ENCODE measurements at regions not wholly inside any gene's neighbourhood (a gene's known extent, or its start where the extent isn't known, plus 50 kb on each side); places are given as distances from the start of the nearest gene placed in this dataset.

DNA sequence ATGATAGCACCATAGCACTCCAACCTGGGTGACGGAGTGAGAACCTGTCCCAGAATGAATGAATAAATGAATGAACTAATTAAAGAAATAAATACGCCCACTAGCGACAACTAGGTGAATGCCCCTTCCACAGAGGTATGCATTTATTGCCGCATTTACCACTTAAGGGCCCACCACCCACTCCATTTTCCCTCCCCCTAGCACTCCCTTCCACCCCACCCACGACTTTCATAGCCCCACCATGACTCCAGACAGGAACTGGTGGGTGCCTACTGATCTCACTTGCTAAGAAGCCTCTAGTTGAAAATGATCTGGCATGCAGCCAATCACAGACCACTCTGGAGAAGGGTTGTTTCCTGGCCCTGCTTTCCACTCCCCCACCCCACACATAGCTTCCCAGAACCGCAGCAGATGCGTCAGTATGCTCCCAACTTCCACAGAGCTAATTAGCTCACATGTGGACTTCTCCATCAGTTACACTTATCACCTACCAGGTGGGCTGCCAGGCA is 167.6 kb downstream of the WT1 start:
- CTCF ChIA-PET: no interaction called here

DNA sequence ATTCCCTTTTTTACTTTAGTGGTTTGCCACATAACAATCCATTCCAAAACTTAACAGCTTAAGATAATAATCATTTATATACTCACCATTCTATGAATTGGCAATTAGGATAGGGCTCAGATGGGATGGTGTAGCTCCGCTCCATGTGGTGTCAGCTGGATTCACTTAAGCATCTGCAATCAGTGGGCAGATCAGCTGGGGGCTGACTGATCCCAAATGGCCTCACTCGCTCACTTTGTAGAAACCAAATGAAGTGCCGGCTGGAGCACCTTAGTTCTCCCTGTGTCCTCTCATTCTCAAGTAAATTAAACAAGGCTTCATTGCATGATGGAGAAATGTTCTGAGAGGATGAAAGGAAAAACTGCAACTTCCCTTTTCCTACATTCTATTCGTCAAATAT is 161.4 kb downstream of the WT1 start:
- ChIA-PET POLR2A (no interaction called here), CTCF (interaction anchor here (0.7 kb wide), 1 partner anchor 15 kb away, joined by 3 read pairs; no protein-coding TSS in a partner anchor)

More for the DNA sequence above, 167.6 kb downstream of the WT1 start:
- Histone ChIP-seq H3K4me3 (ENCODE audit: low read depth, low read length) (no peak overlapping the region), H3K4me1 (ENCODE audit: control insufficient read depth, insufficient read depth, low read length) (no peaks in the 10 kb centered on the region), H3K9me3 (ENCODE audit: control insufficient read depth, insufficient read depth, low read depth, low read length) (no peaks in the 10 kb centered on the region), H3K27ac (ENCODE audit: extremely low read depth, low read depth, low read length) (no peak overlapping the region), H3K36me3 (ENCODE audit: control insufficient read depth in 2 of 2, insufficient read depth in 1 of 2, low read length in 2 of 2) (no peaks in the 10 kb centered on the region)
- TF ChIP-seq ZNF211 (tag by site-specific recombination; IDR thresholded peaks at IDR 0.05; ENCODE audit: low read depth) (no peak), EGR2 (tag by site-specific recombination; IDR thresholded peaks at IDR 0.05; ENCODE audit: low read depth) (peak; percentile 96), ZFHX2 (tag by site-specific recombination; conservative IDR thresholded peaks at IDR 0.05) (peak; percentile 95), ZNF24 (tag by site-specific recombination; IDR thresholded peaks at IDR 0.05) (no peak), ZNF707 (tag by site-specific recombination; IDR thresholded peaks at IDR 0.05) (no peak)
- POLR2A ChIA-PET: no interaction called here

DNA sequence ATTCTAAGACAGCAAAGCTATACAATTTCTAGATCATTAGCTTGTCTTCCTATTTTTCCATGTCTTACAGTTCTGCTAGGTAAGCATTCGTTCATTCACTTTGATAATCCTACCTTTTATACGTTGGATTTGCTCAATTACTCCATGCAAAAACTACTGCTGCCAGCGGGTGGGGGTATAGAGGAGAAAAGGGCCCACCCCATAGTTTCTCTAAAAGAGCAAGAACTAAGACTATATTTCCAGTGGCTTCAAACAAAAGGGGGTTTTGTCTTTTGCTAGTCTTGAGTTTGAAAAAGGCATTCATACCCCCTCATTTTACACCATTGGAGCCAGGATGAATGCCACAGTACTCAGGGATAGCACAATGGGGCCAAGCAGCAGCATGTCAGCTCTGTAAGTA is 155.7 kb downstream of the WT1 start:
- ChIA-PET CTCF (interaction anchor here (0.8 to 2.8 kb wide), 5 partner anchors 9 to 47 kb away, joined by 3 to 14 read pairs (median 4); no protein-coding TSS in a partner anchor), POLR2A (no interaction called here)
- Histone ChIP-seq H3K4me1 (ENCODE audit: control insufficient read depth, insufficient read depth, low read length) (no peaks in the 10 kb centered on the region), H3K27ac (ENCODE audit: extremely low read depth, low read depth, low read length) (no peak overlapping the region), H3K36me3 (ENCODE audit: control insufficient read depth in 2 of 2, insufficient read depth in 1 of 2, low read length in 2 of 2) (no peaks in the 10 kb centered on the region), H3K9me3 (ENCODE audit: control insufficient read depth, insufficient read depth, low read depth, low read length) (no peaks in the 10 kb centered on the region), H3K4me3 (ENCODE audit: low read depth, low read length) (no peak overlapping the region)
- TF ChIP-seq ZNF112 (tag by site-specific recombination; IDR thresholded peaks at IDR 0.05): no peak
- no peak for TF ChIP-seq ZFP3 (tag by site-specific recombination; IDR thresholded peaks at IDR 0.05; ENCODE audit: low read depth)
- no peak for TF ChIP-seq ZNF138 (tag by site-specific recombination; IDR thresholded peaks at IDR 0.05; ENCODE audit: borderline replicate concordance)
- TF ChIP-seq, protein P1, sequence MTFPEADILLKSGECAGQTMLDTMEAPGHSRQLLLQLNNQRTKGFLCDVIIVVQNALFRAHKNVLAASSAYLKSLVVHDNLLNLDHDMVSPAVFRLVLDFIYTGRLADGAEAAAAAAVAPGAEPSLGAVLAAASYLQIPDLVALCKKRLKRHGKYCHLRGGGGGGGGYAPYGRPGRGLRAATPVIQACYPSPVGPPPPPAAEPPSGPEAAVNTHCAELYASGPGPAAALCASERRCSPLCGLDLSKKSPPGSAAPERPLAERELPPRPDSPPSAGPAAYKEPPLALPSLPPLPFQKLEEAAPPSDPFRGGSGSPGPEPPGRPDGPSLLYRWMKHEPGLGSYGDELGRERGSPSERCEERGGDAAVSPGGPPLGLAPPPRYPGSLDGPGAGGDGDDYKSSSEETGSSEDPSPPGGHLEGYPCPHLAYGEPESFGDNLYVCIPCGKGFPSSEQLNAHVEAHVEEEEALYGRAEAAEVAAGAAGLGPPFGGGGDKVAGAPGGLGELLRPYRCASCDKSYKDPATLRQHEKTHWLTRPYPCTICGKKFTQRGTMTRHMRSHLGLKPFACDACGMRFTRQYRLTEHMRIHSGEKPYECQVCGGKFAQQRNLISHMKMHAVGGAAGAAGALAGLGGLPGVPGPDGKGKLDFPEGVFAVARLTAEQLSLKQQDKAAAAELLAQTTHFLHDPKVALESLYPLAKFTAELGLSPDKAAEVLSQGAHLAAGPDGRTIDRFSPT (tag by site-specific recombination; IDR thresholded peaks at IDR 0.05): no peak
- TF ChIP-seq, protein P2, sequence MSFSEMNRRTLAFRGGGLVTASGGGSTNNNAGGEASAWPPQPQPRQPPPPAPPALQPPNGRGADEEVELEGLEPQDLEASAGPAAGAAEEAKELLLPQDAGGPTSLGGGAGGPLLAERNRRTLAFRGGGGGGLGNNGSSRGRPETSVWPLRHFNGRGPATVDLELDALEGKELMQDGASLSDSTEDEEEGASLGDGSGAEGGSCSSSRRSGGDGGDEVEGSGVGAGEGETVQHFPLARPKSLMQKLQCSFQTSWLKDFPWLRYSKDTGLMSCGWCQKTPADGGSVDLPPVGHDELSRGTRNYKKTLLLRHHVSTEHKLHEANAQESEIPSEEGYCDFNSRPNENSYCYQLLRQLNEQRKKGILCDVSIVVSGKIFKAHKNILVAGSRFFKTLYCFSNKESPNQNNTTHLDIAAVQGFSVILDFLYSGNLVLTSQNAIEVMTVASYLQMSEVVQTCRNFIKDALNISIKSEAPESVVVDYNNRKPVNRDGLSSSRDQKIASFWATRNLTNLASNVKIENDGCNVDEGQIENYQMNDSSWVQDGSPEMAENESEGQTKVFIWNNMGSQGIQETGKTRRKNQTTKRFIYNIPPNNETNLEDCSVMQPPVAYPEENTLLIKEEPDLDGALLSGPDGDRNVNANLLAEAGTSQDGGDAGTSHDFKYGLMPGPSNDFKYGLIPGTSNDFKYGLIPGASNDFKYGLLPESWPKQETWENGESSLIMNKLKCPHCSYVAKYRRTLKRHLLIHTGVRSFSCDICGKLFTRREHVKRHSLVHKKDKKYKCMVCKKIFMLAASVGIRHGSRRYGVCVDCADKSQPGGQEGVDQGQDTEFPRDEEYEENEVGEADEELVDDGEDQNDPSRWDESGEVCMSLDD (tag by site-specific recombination; IDR thresholded peaks at IDR 0.05): no peak
- no peak for TF ChIP-seq ZNF426 (tag by site-specific recombination; IDR thresholded peaks at IDR 0.05)
- no peak for TF ChIP-seq MZF1 (tag by site-specific recombination; IDR thresholded peaks at IDR 0.05; ENCODE audit: borderline replicate concordance)

More for the DNA sequence above, 161.4 kb downstream of the WT1 start:
- no peak overlapping the region for H3K27ac ChIP-seq (ENCODE audit: extremely low read depth, low read depth, low read length)
- no peaks in the 10 kb centered on the region for H3K36me3 ChIP-seq (ENCODE audit: control insufficient read depth in 2 of 2, insufficient read depth in 1 of 2, low read length in 2 of 2)
- no peaks in the 10 kb centered on the region for H3K4me1 ChIP-seq (ENCODE audit: control insufficient read depth, insufficient read depth, low read length)
- no peaks in the 10 kb centered on the region for H3K9me3 ChIP-seq (ENCODE audit: control insufficient read depth, insufficient read depth, low read depth, low read length)
- TF ChIP-seq ZNF24 (tag by site-specific recombination; IDR thresholded peaks at IDR 0.05) (no peak), GFI1B (tag by site-specific recombination; IDR thresholded peaks at IDR 0.05) (no peak), SETDB1 (IDR thresholded peaks at IDR 0.05; ENCODE audit: insufficient read length, low read length) (no peak), ZNF837 (tag by site-specific recombination; IDR thresholded peaks at IDR 0.05) (no peak), ZNF621 (tag by site-specific recombination; IDR thresholded peaks at IDR 0.05) (no peak), ZNF114 (tag by site-specific recombination; IDR thresholded peaks at IDR 0.05) (no peak), GLI4 (tag by site-specific recombination; IDR thresholded peaks at IDR 0.05) (no peak), MEIS1 (CRISPR knock-in tag; IDR thresholded peaks at IDR 0.05; ENCODE audit: borderline replicate concordance) (no peak), SCRT1 (tag by site-specific recombination; IDR thresholded peaks at IDR 0.05; ENCODE audit: borderline replicate concordance) (no peak), GLIS2 (tag by site-specific recombination; IDR thresholded peaks at IDR 0.05) (no peak), ZNF433 (tag by site-specific recombination; IDR thresholded peaks at IDR 0.05; ENCODE audit: low read depth) (no peak), ZSCAN30 (tag by site-specific recombination; IDR thresholded peaks at IDR 0.05) (no peak), SALL2 (tag by site-specific recombination; IDR thresholded peaks at IDR 0.05; ENCODE audit: borderline replicate concordance) (no peak), ZNF654 (tag by site-specific recombination; IDR thresholded peaks at IDR 0.05; ENCODE audit: low read depth) (no peak), SP7 (tag by site-specific recombination; IDR thresholded peaks at IDR 0.05) (no peak)
- TF ChIP-seq, protein P2 (tag by site-specific recombination; IDR thresholded peaks at IDR 0.05): no peak
- TF ChIP-seq, protein P3, sequence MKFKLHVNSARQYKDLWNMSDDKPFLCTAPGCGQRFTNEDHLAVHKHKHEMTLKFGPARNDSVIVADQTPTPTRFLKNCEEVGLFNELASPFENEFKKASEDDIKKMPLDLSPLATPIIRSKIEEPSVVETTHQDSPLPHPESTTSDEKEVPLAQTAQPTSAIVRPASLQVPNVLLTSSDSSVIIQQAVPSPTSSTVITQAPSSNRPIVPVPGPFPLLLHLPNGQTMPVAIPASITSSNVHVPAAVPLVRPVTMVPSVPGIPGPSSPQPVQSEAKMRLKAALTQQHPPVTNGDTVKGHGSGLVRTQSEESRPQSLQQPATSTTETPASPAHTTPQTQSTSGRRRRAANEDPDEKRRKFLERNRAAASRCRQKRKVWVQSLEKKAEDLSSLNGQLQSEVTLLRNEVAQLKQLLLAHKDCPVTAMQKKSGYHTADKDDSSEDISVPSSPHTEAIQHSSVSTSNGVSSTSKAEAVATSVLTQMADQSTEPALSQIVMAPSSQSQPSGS (tag by site-specific recombination; IDR thresholded peaks at IDR 0.05; ENCODE audit: low read depth): no peak
- H3K4me3 ChIP-seq (ENCODE audit: low read depth, low read length): no peak overlapping the region

All from HEK293 (cell line).